ENCODE measurements at regions not wholly inside any gene's neighbourhood (a gene's known extent, or its start where the extent isn't known, plus 50 kb on each side); places are given as distances from the start of the nearest gene placed in this dataset.

DNA sequence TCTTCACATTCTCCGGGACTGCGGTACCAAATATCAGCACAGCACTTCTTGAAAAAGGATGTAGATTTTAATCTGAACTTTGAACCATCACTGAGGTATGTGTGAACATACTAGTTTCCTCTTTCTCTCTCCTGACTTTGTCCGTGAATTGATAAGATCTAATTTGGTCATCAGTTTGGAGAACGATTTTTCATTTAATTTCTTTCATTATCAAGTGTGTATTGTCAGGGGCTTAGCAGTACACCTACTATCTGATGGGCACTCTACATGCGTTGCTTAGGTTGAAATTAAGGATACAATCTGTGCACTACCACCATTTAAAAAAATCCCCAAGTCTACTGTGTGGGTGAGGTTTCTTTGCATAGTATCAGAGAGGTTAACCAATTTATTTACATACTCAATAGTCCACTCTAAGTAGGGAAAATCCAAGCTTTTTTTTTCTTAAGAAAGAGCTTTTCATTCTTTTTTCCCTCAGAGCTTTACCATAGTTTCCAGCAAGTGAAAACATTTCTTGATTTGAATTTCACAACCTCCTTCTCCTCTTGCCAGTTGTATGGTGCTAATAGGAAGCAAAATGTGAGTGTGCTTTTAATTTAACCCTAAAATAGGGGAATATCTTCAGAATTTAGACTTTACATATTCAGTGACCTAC, 105.4 kb upstream of the ESR1 start:
- no peak overlapping the region for H3K27ac Mint-ChIP-seq (ENCODE audit: unreplicated experiment)
- H3K27me3 Mint-ChIP-seq (ENCODE audit: unreplicated experiment) = no peaks in the 10 kb centered on the region
- peaks cover 10% of the 10 kb centered on the region for H3K4me1 Mint-ChIP-seq (ENCODE audit: low read depth, unreplicated experiment)
- BruUV-seq (replicated peaks) = no TSS peak
- H3K4me3 Mint-ChIP-seq (ENCODE audit: low read depth, unreplicated experiment) = no peak overlapping the region
- no peaks in the 10 kb centered on the region for H3K9me3 Mint-ChIP-seq (ENCODE audit: low read depth, unreplicated experiment)
- intact Hi-C loops (cut with micrococcal nuclease; ENCODE audit: unreplicated experiment) = no loop called here
- H3K36me3 Mint-ChIP-seq (ENCODE audit: insufficient read depth, unreplicated experiment) = no peaks in the 10 kb centered on the region
- no peak for DNase-seq
- CTCF ChIA-PET = no interaction called here
- TF ChIP-seq, protein P1, sequence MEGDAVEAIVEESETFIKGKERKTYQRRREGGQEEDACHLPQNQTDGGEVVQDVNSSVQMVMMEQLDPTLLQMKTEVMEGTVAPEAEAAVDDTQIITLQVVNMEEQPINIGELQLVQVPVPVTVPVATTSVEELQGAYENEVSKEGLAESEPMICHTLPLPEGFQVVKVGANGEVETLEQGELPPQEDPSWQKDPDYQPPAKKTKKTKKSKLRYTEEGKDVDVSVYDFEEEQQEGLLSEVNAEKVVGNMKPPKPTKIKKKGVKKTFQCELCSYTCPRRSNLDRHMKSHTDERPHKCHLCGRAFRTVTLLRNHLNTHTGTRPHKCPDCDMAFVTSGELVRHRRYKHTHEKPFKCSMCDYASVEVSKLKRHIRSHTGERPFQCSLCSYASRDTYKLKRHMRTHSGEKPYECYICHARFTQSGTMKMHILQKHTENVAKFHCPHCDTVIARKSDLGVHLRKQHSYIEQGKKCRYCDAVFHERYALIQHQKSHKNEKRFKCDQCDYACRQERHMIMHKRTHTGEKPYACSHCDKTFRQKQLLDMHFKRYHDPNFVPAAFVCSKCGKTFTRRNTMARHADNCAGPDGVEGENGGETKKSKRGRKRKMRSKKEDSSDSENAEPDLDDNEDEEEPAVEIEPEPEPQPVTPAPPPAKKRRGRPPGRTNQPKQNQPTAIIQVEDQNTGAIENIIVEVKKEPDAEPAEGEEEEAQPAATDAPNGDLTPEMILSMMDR (IDR thresholded peaks at IDR 0.05; ENCODE audit: unreplicated experiment) = no peak

DNA sequence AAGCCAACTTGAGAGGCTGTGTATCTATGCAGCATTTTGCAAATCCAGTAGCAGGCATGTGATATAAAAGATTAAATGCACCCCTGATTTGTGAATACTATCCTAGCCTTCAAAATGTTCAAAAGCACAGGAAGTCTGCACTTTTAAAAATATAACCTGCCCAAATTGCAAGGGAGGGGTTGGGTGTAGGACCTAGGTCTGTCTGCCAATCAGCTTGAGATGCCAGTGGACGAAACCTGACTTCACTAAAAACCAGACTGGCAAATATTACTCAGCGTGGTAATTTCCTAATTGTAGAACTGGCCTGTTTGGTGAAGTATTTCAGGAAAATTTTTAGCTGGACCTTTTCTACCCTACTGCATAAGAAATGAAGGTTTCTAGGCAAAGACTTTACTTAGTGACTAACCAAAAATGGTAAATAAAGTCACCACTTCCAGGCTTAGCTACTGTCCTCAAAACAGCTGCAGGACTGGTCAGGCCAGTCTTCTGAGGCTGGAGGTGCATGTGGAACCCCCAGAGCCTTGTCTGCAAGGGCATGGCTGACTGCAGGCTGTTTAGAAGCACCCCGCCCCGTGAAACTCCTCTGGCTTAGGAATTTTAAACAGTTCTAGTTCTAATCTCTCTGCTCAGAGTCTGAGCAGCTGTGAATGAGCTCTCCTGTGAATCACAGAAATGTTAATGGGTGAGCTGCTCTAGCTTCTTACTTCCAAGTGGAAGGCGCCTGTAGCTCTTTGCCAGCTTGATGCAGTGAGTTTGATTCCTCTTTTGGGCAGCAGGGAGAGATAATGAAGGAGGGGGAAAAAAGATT, 104.4 kb upstream of the ESR1 start:
- BruUV-seq (replicated peaks) = no TSS peak
- H3K4me3 Mint-ChIP-seq (ENCODE audit: low read depth, unreplicated experiment) = no peak overlapping the region
- no peak overlapping the region for H3K27ac Mint-ChIP-seq (ENCODE audit: unreplicated experiment)
- TF ChIP-seq, protein P1 (IDR thresholded peaks at IDR 0.05; ENCODE audit: unreplicated experiment) = no peak
- DNase-seq = no peak
- no peaks in the 10 kb centered on the region for H3K9me3 Mint-ChIP-seq (ENCODE audit: low read depth, unreplicated experiment)
- no peaks in the 10 kb centered on the region for H3K36me3 Mint-ChIP-seq (ENCODE audit: insufficient read depth, unreplicated experiment)
- no peaks in the 10 kb centered on the region for H3K27me3 Mint-ChIP-seq (ENCODE audit: unreplicated experiment)
- CTCF ChIA-PET = no interaction called here
- intact Hi-C loops (cut with micrococcal nuclease; ENCODE audit: unreplicated experiment) = no loop called here
- H3K4me1 Mint-ChIP-seq (ENCODE audit: low read depth, unreplicated experiment) = peaks cover 10% of the 10 kb centered on the region

DNA sequence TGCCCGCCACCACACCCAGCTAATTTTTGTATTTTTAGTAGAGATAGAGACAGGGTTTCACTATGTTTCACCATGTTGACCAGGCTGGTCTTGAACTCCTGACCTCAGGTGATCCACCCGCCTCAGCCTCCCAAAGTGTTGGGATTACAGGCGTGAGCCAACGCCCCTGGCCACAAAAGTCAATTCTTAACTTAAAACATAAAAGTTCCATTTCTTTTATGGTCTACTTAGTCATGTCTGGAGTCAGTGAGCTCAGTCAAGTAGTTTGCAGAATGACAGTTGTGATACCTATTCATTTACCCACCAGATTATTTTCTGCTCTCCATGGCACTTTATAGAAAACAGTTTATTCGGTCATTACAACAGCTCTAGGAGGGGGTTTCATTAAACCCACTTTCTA, 103.1 kb upstream of the ESR1 start:
- Mint-ChIP-seq H3K4me1 (ENCODE audit: low read depth, unreplicated experiment) (peaks cover 10% of the 10 kb centered on the region), H3K36me3 (ENCODE audit: insufficient read depth, unreplicated experiment) (no peaks in the 10 kb centered on the region), H3K4me3 (ENCODE audit: low read depth, unreplicated experiment) (no peak overlapping the region), H3K9me3 (ENCODE audit: low read depth, unreplicated experiment) (no peaks in the 10 kb centered on the region), H3K27me3 (ENCODE audit: unreplicated experiment) (no peaks in the 10 kb centered on the region), H3K27ac (ENCODE audit: unreplicated experiment) (no peak overlapping the region)
- CTCF ChIA-PET = no interaction called here
- BruUV-seq (replicated peaks) = no TSS peak
- TF ChIP-seq, protein P1 (IDR thresholded peaks at IDR 0.05; ENCODE audit: unreplicated experiment) = no peak
- intact Hi-C loops (cut with micrococcal nuclease; ENCODE audit: unreplicated experiment) = no loop called here
- DNase-seq = no peak

DNA sequence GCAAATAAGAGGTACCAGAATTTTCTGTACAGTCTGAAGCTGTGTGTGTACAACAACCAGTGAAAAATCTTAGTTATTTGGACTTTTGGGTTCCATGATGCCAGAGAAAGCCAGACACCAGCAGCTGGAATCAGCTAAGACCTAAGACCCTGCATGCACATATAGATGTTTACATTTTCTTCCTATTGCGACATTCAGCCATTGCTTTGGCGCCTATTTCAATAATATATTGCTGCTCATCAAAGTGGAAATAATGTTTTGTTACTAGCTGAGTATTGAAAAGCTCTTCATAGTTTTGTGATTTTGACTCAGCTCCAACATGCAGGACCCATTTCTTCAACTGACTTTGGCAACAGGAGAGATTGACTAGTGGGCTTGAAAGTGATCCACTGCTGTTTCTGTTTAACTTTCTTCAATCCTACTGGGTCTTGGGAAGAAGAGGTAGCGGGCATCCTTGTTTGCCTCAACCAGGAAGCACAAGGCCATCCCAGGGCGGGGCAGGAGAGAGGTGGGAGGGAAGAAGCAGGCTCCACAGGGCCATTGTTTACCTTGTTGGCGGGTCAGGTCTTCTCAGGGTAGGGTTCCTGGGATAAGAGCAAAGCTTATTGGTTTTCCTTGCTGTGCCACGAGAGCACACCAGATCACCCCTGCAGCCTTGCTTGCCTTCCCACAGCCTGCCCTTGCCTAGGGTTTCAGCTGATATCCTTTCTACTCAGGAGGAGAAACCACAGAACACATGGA, 101.3 kb upstream of the ESR1 start:
- H3K4me1 Mint-ChIP-seq (ENCODE audit: low read depth, unreplicated experiment) = peaks cover 10% of the 10 kb centered on the region
- H3K9me3 Mint-ChIP-seq (ENCODE audit: low read depth, unreplicated experiment) = no peaks in the 10 kb centered on the region
- CTCF ChIA-PET = no interaction called here

More for the DNA sequence above, 101.3 kb upstream of the ESR1 start:
- no peaks in the 10 kb centered on the region for H3K36me3 Mint-ChIP-seq (ENCODE audit: insufficient read depth, unreplicated experiment)
- BruUV-seq (replicated peaks) = no TSS peak
- no peak overlapping the region for H3K27ac Mint-ChIP-seq (ENCODE audit: unreplicated experiment)
- TF ChIP-seq, protein P1 (IDR thresholded peaks at IDR 0.05; ENCODE audit: unreplicated experiment) = no peak
- H3K27me3 Mint-ChIP-seq (ENCODE audit: unreplicated experiment) = no peaks in the 10 kb centered on the region
- no peak for DNase-seq
- intact Hi-C loops (cut with micrococcal nuclease; ENCODE audit: unreplicated experiment) = no loop called here
- no peak overlapping the region for H3K4me3 Mint-ChIP-seq (ENCODE audit: low read depth, unreplicated experiment)

Measured in Calu3 (cell line).